ENCODE measurements at regions not wholly inside any gene's neighbourhood (a gene's known extent, or its start where the extent isn't known, plus 50 kb on each side); places are given as distances from the start of the nearest gene placed in this dataset.

DNA sequence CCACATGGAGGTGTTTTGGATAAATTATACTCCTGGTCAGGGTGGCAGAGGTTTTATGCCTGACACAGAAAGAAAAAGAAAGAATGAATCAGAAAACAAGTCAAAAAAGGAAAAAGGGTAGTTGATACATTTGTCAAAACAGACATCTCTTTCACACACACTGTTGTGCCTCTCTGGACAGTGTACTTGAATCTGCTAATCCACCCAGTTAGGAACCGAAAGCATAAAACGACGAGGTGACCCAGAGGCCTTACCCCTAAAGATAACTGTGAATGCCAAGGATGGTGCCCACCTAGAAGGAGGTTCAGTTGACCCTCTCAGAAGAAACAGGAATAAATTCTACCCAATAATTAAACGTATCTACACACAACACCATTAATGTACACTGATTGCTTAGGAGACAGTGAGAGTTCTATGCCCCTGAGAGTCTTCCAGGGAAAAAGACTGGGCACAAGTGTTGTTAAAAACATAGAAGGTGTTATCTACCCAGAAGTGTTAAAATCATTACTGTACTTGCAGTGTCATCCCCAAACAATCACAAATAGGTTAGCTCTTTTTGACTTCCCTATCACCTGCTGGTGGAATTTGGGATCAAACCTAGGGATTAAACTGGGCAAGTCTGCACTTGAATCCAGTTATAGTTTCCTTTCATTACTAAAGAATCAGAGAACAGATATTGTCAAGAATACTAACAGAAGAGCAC, 123.2 kb upstream of the DNAJC10 start:
- intact Hi-C loops (cut with micrococcal nuclease; ENCODE audit: unreplicated experiment): no loop called here
- no TSS peak for BruUV-seq (replicated peaks)
- no peaks in the 10 kb centered on the region for H3K4me1 ChIP-seq (ENCODE audit: control insufficient read depth, insufficient read depth, low read length)
- H3K36me3 ChIP-seq (ENCODE audit: control insufficient read depth, insufficient read depth, low read length): no peaks in the 10 kb centered on the region
- in situ Hi-C loops (cut with HindIII; ENCODE audit: low pct_unique_long_range_greater_than_20kb, low sequenced_read_pairs): no loop called here
- CTCF ChIA-PET: no interaction called here
- TF ChIP-seq, protein P1, sequence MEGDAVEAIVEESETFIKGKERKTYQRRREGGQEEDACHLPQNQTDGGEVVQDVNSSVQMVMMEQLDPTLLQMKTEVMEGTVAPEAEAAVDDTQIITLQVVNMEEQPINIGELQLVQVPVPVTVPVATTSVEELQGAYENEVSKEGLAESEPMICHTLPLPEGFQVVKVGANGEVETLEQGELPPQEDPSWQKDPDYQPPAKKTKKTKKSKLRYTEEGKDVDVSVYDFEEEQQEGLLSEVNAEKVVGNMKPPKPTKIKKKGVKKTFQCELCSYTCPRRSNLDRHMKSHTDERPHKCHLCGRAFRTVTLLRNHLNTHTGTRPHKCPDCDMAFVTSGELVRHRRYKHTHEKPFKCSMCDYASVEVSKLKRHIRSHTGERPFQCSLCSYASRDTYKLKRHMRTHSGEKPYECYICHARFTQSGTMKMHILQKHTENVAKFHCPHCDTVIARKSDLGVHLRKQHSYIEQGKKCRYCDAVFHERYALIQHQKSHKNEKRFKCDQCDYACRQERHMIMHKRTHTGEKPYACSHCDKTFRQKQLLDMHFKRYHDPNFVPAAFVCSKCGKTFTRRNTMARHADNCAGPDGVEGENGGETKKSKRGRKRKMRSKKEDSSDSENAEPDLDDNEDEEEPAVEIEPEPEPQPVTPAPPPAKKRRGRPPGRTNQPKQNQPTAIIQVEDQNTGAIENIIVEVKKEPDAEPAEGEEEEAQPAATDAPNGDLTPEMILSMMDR (IDR thresholded peaks at IDR 0.05): no peak
- no peak for TF ChIP-seq POLR2AphosphoS5 (IDR thresholded peaks at IDR 0.05; ENCODE audit: low read depth, low read length)
- DNase-seq (ENCODE audit: low read depth, low spot score): no peak
- no peaks in the 10 kb centered on the region for H3K9me3 ChIP-seq (ENCODE audit: control insufficient read depth, insufficient read depth, low read depth, low read length)
- H3K27ac ChIP-seq (ENCODE audit: low read length): no peak overlapping the region
- H3K27me3 ChIP-seq (ENCODE audit: control insufficient read depth, insufficient read depth, low read length): no peaks in the 10 kb centered on the region
- ATAC-seq: no peak
- no peak overlapping the region for H3K4me3 ChIP-seq (ENCODE audit: low read depth in 2 of 2, low read length in 2 of 2)
- POLR2A ChIA-PET: no interaction called here

DNA sequence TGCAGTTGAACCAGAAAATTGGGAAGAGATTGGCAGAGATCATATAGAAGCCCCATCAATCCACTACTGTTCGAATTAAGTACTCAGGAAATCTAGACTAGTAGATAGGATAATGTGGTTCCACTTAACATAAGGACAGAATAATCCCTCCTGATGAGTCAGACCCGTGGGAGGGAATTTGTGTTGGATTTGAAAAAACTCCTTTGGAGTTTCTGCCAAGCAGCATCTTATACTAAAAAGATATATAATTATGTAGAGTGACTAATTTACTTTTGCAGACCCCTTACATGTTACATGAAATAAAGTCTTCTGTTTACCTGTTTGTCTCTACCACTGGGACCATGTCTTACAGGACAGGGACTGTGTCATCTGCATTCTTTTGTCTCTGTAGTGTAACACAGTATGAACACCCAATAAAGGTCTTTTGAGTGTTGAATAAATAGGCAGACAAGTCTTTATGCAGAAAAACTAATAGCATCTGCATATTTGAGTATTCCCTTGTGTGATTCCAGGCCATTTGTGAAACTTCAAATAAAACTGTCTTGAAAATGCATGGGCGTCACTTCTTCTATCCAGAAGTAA, 122.6 kb upstream of the DNAJC10 start:
- ATAC-seq: no peak
- no peaks in the 10 kb centered on the region for H3K36me3 ChIP-seq (ENCODE audit: control insufficient read depth, insufficient read depth, low read length)

More for the DNA sequence above, 122.6 kb upstream of the DNAJC10 start:
- TF ChIP-seq SIN3A (IDR thresholded peaks at IDR 0.05; ENCODE audit: borderline replicate concordance, insufficient read depth, low read depth, low read length) (no peak), POLR2AphosphoS5 (IDR thresholded peaks at IDR 0.05; ENCODE audit: low read depth, low read length) (no peak), TCF7L2 (IDR thresholded peaks at IDR 0.05; ENCODE audit: low read depth, low read length) (no peak)
- TF ChIP-seq, protein P2, sequence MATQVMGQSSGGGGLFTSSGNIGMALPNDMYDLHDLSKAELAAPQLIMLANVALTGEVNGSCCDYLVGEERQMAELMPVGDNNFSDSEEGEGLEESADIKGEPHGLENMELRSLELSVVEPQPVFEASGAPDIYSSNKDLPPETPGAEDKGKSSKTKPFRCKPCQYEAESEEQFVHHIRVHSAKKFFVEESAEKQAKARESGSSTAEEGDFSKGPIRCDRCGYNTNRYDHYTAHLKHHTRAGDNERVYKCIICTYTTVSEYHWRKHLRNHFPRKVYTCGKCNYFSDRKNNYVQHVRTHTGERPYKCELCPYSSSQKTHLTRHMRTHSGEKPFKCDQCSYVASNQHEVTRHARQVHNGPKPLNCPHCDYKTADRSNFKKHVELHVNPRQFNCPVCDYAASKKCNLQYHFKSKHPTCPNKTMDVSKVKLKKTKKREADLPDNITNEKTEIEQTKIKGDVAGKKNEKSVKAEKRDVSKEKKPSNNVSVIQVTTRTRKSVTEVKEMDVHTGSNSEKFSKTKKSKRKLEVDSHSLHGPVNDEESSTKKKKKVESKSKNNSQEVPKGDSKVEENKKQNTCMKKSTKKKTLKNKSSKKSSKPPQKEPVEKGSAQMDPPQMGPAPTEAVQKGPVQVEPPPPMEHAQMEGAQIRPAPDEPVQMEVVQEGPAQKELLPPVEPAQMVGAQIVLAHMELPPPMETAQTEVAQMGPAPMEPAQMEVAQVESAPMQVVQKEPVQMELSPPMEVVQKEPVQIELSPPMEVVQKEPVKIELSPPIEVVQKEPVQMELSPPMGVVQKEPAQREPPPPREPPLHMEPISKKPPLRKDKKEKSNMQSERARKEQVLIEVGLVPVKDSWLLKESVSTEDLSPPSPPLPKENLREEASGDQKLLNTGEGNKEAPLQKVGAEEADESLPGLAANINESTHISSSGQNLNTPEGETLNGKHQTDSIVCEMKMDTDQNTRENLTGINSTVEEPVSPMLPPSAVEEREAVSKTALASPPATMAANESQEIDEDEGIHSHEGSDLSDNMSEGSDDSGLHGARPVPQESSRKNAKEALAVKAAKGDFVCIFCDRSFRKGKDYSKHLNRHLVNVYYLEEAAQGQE (IDR thresholded peaks at IDR 0.05; ENCODE audit: insufficient read depth in 1 of 2, low read depth in 2 of 2, low read length in 1 of 2): no peak
- TF ChIP-seq, protein P1 (IDR thresholded peaks at IDR 0.05): no peak
- no TSS peak for BruUV-seq (replicated peaks)
- no peak overlapping the region for H3K27ac ChIP-seq (ENCODE audit: low read length)
- intact Hi-C loops (cut with micrococcal nuclease; ENCODE audit: unreplicated experiment): no loop called here
- no peaks in the 10 kb centered on the region for H3K27me3 ChIP-seq (ENCODE audit: control insufficient read depth, insufficient read depth, low read length)
- DNase-seq (ENCODE audit: low read depth, low spot score): no peak
- in situ Hi-C loops (cut with HindIII; ENCODE audit: low pct_unique_long_range_greater_than_20kb, low sequenced_read_pairs): no loop called here
- no peaks in the 10 kb centered on the region for H3K4me1 ChIP-seq (ENCODE audit: control insufficient read depth, insufficient read depth, low read length)
- ChIA-PET CTCF (no interaction called here), POLR2A (no interaction called here)
- no peak overlapping the region for H3K4me3 ChIP-seq (ENCODE audit: low read depth in 2 of 2, low read length in 2 of 2)
- H3K9me3 ChIP-seq (ENCODE audit: control insufficient read depth, insufficient read depth, low read depth, low read length): no peaks in the 10 kb centered on the region

All from Panc1 (cell line).